Spinal cord (tissue), 9 donors: ENCODE measurements at regions not wholly inside any gene's neighbourhood (a gene's known extent, or its start where the extent isn't known, plus 50 kb on each side); places are given as distances from the start of the nearest gene placed in this dataset.

Experiments used
- DNase-seq, 6 donors: peaks; one replicate each; pipeline versions ENCODE4 v3.0.0 to v3.0.0-alpha.2; 2013 to 2015; ENCODE audit warnings: low spot score in 6 of 6, low read depth in 4 of 6
- H3K27ac ChIP-seq: one replicate; pipeline ENCODE4 v1.5.1; 2013; ENCODE audit warnings: low read depth, low read length, control low read depth
- H3K27me3 ChIP-seq: one replicate; pipeline ENCODE4 v1.6.1; 2013; ENCODE audit warnings: low read length; ENCODE audit not compliant: control insufficient read depth, insufficient read depth
- H3K36me3 ChIP-seq: one replicate; pipeline ENCODE4 v1.6.1; 2013; ENCODE audit warnings: low read length; ENCODE audit not compliant: control insufficient read depth, insufficient read depth
- H3K4me1 ChIP-seq: one replicate; pipeline ENCODE4 v1.6.1; 2013; ENCODE audit warnings: low read length; ENCODE audit not compliant: control insufficient read depth, insufficient read depth
- H3K4me3 ChIP-seq: one replicate; pipeline ENCODE4 v1.5.1; 2013; ENCODE audit warnings: low read depth, low read length, control low read depth
- H3K9me3 ChIP-seq: one replicate; pipeline ENCODE4 v1.6.1; 2013; ENCODE audit warnings: low read length; ENCODE audit not compliant: control insufficient read depth, insufficient read depth
- WGBS: methylation state at CpG from one replicate; pipeline ENCODE4 v1.1.5; 2013; ENCODE audit warnings: missing lambda C conversion rate; ENCODE audit not compliant: insufficient coverage; 5-methylcytosine and 5-hydroxymethylcytosine counted together
- donor health status: healthy.

- whole genome bisulfite sequencing, result 96% methylated on average over 4 of the region's 7 CpGs
- Histone ChIP-seq H3K36me3 (no peaks in the 10 kb centered on the region), H3K4me1 (no peaks in the 10 kb centered on the region), H3K4me3 (no peak overlapping the region), H3K27ac (no peak overlapping the region), H3K9me3 (no peaks in the 10 kb centered on the region), H3K27me3 (no peaks in the 10 kb centered on the region)
- DNase-seq, result no peak
Measured at GRCh38 chr13:111886217-111886945, 180.6 kb upstream of the SOX1 start.

GRCh38 chr13:111893071-111893606 is 173.8 kb upstream of the SOX1 start:
- H3K4me1 ChIP-seq, result peaks cover 22% of the 10 kb centered on the region
- peak in 4 of 6 donors; percentile 31 to 88 (median 74) for DNase-seq
- H3K27me3 ChIP-seq, result peaks cover 8% of the 10 kb centered on the region
- H3K36me3 ChIP-seq, result no peaks in the 10 kb centered on the region
- H3K4me3 ChIP-seq, result peak overlapping the region; percentile 58
- no peaks in the 10 kb centered on the region for H3K9me3 ChIP-seq
- H3K27ac ChIP-seq, result peak overlapping the region; percentile 78
- 2% methylated on average over 38 of the region's 39 CpGs for WGBS

- Histone ChIP-seq H3K27me3 (peaks cover 8% of the 10 kb centered on the region), H3K36me3 (no peaks in the 10 kb centered on the region), H3K4me1 (peaks cover 24% of the 10 kb centered on the region), H3K4me3 (peak overlapping the region; percentile 58), H3K9me3 (no peaks in the 10 kb centered on the region), H3K27ac (peak overlapping the region; percentile 78)
- WGBS, result 16% methylated on average over 35 of the region's 35 CpGs
- peak in 2 of 6 donors; percentile 42 to 50 for DNase-seq
Measured at GRCh38 chr13:111893607-111894443, 173.1 kb upstream of the SOX1 start.

- no peak overlapping the region for H3K27ac ChIP-seq
- no peaks in the 10 kb centered on the region for H3K9me3 ChIP-seq
- peaks cover 48% of the 10 kb centered on the region for H3K4me1 ChIP-seq
- H3K36me3 ChIP-seq, result no peaks in the 10 kb centered on the region
- WGBS, result 62% methylated on average over 28 of the region's 28 CpGs
- no peak overlapping the region for H3K4me3 ChIP-seq
- peaks cover 8% of the 10 kb centered on the region for H3K27me3 ChIP-seq
- peak in 1 of 6 donors; percentile 12 for DNase-seq
Measured at GRCh38 chr13:111895896-111896821, 170.8 kb upstream of the SOX1 start.

GRCh38 chr13:111897178-111897845 is 169.6 kb upstream of the SOX1 start:
- 81% methylated on average over 14 of the region's 19 CpGs for WGBS
- peaks cover 8% of the 10 kb centered on the region for H3K27me3 ChIP-seq
- H3K36me3 ChIP-seq, result no peaks in the 10 kb centered on the region
- H3K27ac ChIP-seq, result no peak overlapping the region
- H3K4me1 ChIP-seq, result peaks cover 52% of the 10 kb centered on the region
- no peak for DNase-seq
- H3K4me3 ChIP-seq, result no peak overlapping the region
- H3K9me3 ChIP-seq, result no peaks in the 10 kb centered on the region

DNA sequence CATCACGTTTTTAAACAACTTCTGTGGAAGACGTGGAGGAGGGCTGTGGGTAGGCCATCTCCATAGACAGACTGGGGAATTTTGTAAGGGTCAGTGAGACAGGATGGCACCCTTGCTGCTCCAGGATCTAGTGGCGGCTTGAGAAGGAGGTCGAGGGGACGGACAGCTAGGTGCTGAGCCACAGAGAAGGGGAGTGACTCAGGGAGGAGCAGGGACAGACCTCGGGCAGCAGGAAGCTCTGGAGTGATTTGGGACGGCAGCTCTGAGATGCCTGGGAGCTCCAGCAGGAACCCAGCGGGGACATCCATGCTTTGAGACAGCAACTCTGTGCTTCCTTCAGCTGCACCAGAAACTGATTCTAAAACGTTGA is 169.1 kb upstream of the SOX1 start:
- DNase-seq, result no peak
- H3K4me1 ChIP-seq, result peaks cover 51% of the 10 kb centered on the region
- H3K36me3 ChIP-seq, result no peaks in the 10 kb centered on the region
- 81% methylated on average over 8 of the region's 9 CpGs for WGBS
- no peak overlapping the region for H3K4me3 ChIP-seq
- peaks cover 3% of the 10 kb centered on the region for H3K27me3 ChIP-seq
- H3K27ac ChIP-seq, result no peak overlapping the region
- no peaks in the 10 kb centered on the region for H3K9me3 ChIP-seq

GRCh38 chr13:111898956-111899713 is 167.8 kb upstream of the SOX1 start:
- Histone ChIP-seq H3K4me3 (no peak overlapping the region), H3K27me3 (no peaks in the 10 kb centered on the region), H3K36me3 (no peaks in the 10 kb centered on the region), H3K4me1 (peaks cover 38% of the 10 kb centered on the region), H3K27ac (no peak overlapping the region), H3K9me3 (no peaks in the 10 kb centered on the region)
- 50% methylated on average over 25 of the region's 35 CpGs for WGBS
- DNase-seq, result peak in 2 of 6 donors; percentile 16 to 28

DNA sequence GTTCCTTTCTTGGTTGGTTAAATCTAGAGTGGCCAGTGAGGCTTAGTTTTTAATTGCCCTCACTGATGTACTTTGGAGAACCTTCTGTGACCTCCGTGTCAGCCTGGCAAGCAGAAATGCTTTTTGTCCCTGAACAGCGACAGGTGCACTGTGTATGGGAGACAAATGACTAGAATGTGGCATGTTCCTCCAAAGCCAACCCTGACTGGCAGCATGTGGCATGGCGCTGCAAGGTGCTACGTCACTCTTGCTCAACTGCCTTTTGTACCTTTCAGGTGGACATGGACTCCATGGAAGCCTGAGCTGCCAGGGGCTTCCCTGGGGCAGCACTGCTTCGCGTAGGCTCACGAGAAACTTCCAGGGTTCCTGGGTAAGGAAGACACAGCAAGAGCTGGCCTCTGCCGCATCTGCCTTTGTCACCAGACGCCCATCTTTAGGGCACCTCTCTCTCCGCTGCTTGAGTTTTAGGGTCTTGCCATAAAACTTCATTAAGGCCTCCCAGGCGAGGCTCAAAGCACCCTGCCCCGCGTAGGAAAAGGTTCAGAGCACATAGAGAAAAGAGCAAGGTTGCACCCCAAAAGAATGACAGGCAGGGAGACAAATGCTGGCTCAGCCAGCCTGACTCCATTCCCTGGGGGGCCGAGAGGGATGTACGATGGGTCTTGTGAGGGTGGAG is 167.1 kb upstream of the SOX1 start:
- no peaks in the 10 kb centered on the region for H3K9me3 ChIP-seq
- peak in 1 of 6 donors; percentile 7 for DNase-seq
- no peaks in the 10 kb centered on the region for H3K27me3 ChIP-seq
- no peaks in the 10 kb centered on the region for H3K36me3 ChIP-seq
- peak overlapping the region; percentile 63 for H3K27ac ChIP-seq
- H3K4me3 ChIP-seq, result no peak overlapping the region
- H3K4me1 ChIP-seq, result peaks cover 36% of the 10 kb centered on the region
- WGBS, result 84% methylated on average over 15 of the region's 15 CpGs
